ENCODE measurements at regions not wholly inside any gene's neighbourhood (a gene's known extent, or its start where the extent isn't known, plus 50 kb on each side); places are given as distances from the start of the nearest gene placed in this dataset.
"Not testable (repeated sequence)": the region's sequence is repeated elsewhere in the genome, so short reads cannot be mapped to it uniquely, and the experiment has no call there.

DNA sequence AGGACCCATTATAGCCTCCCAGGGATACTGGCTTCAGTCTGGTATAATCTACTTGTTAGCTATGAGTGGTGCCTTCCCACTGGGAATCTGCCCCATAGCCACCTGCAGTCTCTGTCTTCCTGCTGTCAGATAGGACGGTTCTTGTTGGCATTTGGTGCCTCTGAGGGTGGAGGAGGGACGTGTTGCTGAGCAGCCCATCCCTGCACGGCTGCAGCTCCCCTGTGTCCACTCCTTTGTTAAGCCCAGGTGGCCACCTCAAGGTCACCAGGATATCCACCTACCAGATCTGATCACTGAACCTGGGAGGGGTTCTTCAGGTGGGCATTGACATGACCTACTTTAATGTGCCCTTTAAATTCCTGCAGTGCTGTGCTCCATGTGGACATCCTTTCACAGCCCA, 1714.2 kb downstream of the SPATA31A7 start:
- TF ChIP-seq, protein P1, sequence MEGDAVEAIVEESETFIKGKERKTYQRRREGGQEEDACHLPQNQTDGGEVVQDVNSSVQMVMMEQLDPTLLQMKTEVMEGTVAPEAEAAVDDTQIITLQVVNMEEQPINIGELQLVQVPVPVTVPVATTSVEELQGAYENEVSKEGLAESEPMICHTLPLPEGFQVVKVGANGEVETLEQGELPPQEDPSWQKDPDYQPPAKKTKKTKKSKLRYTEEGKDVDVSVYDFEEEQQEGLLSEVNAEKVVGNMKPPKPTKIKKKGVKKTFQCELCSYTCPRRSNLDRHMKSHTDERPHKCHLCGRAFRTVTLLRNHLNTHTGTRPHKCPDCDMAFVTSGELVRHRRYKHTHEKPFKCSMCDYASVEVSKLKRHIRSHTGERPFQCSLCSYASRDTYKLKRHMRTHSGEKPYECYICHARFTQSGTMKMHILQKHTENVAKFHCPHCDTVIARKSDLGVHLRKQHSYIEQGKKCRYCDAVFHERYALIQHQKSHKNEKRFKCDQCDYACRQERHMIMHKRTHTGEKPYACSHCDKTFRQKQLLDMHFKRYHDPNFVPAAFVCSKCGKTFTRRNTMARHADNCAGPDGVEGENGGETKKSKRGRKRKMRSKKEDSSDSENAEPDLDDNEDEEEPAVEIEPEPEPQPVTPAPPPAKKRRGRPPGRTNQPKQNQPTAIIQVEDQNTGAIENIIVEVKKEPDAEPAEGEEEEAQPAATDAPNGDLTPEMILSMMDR (IDR thresholded peaks at IDR 0.05; ENCODE audit: low read depth, low read length, poor library complexity, severe bottlenecking), result not testable (repeated sequence)
- TF ChIP-seq EZH2phosphoT487 (IDR thresholded peaks at IDR 0.05; ENCODE audit: borderline replicate concordance, low read length), result not testable (repeated sequence)

Measured in DOHH2 (cell line).